Peyer's patch (tissue), 4 donors: ENCODE measurements at regions not wholly inside any gene's neighbourhood (a gene's known extent, or its start where the extent isn't known, plus 50 kb on each side); places are given as distances from the start of the nearest gene placed in this dataset.

ENCODE experiments used
- CTCF ChIP-seq, 6 experiments: fragments of 450-650 bp in 4 of 6; fragments of 200-600 bp in 2 of 6; sonication (generic) in 1 of 6; IDR thresholded peaks; one replicate each; pipeline ENCODE4 v1.5.1; 2017 to 2019; ENCODE audit warnings: antibody characterized with exemption in 6 of 6, mild to moderate bottlenecking in 3 of 6, moderate library complexity in 1 of 6
- POLR2A ChIP-seq, 2 donors: fragments of 450-650 bp; IDR thresholded peaks; one replicate each; pipeline ENCODE4 v1.5.1; 2017; ENCODE audit warnings: antibody characterized with exemption in 2 of 2, mild to moderate bottlenecking in 2 of 2, moderate library complexity in 2 of 2

GRCh38 chr6:11888727-11889126 lies 110.1 kb upstream of the ADTRP start:
- no peak for TF ChIP-seq CTCF (IDR thresholded peaks at IDR 0.05)
- no peak for TF ChIP-seq POLR2A (IDR thresholded peaks at IDR 0.05)
